Ectodermal cell (in vitro differentiated cells): ENCODE measurements at regions not wholly inside any gene's neighbourhood (a gene's known extent, or its start where the extent isn't known, plus 50 kb on each side); places are given as distances from the start of the nearest gene placed in this dataset.

ENCODE experiments used
- H3K27ac ChIP-seq: 2 replicates; pipeline ENCODE4 v1.7.0; 2013; ENCODE audit warnings: mild to moderate bottlenecking, low read depth, low read length; ENCODE audit not compliant: insufficient read depth, poor library complexity, severe bottlenecking
- H3K27me3 ChIP-seq: 2 replicates; pipeline ENCODE4 v1.7.0; 2013; ENCODE audit warnings: mild to moderate bottlenecking, low read length; ENCODE audit not compliant: insufficient read depth, control insufficient read depth, poor library complexity, severe bottlenecking
- H3K36me3 ChIP-seq: one replicate; pipeline ENCODE4 v1.7.0; 2013; ENCODE audit warnings: low read length; ENCODE audit not compliant: control insufficient read depth, insufficient read depth
- H3K4me1 ChIP-seq: one replicate; pipeline ENCODE4 v1.7.0; 2013; ENCODE audit warnings: low read length; ENCODE audit not compliant: control insufficient read depth, insufficient read depth
- H3K4me3 ChIP-seq: 2 replicates; pipeline ENCODE4 v1.7.0; 2013; ENCODE audit warnings: low read depth, low read length, control low read depth; ENCODE audit not compliant: insufficient read depth
- H3K9me3 ChIP-seq: 2 replicates; pipeline ENCODE4 v1.7.0; 2013; ENCODE audit warnings: mild to moderate bottlenecking, low read length, moderate library complexity; ENCODE audit not compliant: control insufficient read depth
- WGBS, 2 experiments: methylation state at CpG; one replicate each; pipeline ENCODE4 v1.1.7; 2013; ENCODE audit warnings: missing lambda C conversion rate in 2 of 2; 5-methylcytosine and 5-hydroxymethylcytosine counted together

DNA sequence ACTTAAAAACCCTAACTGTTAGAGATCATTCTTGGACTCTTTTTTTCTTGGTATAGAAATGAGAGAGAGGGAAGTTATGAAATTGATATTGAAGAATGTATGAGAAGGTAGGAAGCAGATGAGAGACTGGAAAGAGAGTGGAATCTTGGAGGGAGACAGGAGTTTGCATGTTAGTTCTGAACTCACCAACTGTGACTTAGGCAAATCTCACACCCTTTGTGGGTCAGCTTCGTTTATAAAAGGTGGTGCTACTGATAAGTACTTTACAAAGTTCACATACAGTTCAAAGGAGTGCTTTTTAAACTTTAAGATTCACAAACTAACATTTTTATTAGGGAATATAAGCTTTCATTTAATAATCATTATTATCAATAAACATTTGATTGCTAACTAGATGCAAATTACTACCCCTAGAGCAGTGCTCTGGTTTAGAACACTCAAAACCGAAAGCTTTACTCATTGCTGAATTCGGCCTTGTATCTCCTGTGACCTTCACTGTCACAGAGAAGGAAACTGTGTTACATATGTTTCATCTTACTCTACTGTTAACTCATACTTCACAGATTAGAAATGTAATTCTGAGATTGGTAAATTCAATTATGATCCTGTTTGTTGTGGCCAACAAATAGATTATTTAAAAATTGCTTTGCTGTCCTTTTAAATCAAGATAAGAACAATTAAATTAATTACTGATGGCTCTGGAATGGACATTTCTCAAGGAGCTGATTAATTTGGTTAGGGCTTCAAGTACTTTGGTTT lies 143.2 kb downstream of the RMI1 start:
- 86 to 97% methylated on average over 3 of the region's 3 CpGs for WGBS, 2 experiments
- no peaks in the 10 kb centered on the region for H3K36me3 ChIP-seq

DNA sequence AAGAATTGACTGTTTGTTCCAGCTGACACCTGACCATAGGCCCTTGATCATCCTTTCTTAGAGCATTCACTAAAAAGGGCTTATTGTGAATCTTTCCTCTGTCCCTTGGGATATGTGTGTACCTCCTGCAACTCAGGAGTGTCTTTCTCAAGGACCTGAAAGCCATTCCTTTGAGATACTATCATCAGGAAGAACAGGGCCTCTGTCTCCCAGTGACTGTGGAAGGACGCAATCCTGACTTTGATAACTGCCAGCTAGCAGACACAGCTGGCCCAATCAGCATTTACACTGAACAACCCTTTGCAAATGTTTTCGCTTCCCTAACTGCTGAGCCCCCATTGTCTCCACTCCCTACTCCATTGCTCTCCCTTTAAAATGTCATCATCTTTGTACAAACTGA lies 144.4 kb downstream of the RMI1 start:
- Histone ChIP-seq H3K4me3 (no peak overlapping the region), H3K27ac (no peak overlapping the region), H3K36me3 (no peaks in the 10 kb centered on the region), H3K9me3 (no peaks in the 10 kb centered on the region), H3K27me3 (no peaks in the 10 kb centered on the region), H3K4me1 (no peaks in the 10 kb centered on the region)
- 84 to 87% methylated on average over 2 of the region's 2 CpGs for WGBS, 2 experiments

More for the DNA sequence above, 143.2 kb downstream of the RMI1 start:
- Histone ChIP-seq H3K4me3 (no peak overlapping the region), H3K9me3 (no peaks in the 10 kb centered on the region), H3K27me3 (no peaks in the 10 kb centered on the region), H3K4me1 (no peaks in the 10 kb centered on the region), H3K27ac (no peak overlapping the region)

GRCh38 chr9:84129529-84129928 lies 148.9 kb downstream of the RMI1 start:
- no peaks in the 10 kb centered on the region for H3K27me3 ChIP-seq
- WGBS, 2 experiments = 75% methylated on average over 5 of the region's 5 CpGs

DNA sequence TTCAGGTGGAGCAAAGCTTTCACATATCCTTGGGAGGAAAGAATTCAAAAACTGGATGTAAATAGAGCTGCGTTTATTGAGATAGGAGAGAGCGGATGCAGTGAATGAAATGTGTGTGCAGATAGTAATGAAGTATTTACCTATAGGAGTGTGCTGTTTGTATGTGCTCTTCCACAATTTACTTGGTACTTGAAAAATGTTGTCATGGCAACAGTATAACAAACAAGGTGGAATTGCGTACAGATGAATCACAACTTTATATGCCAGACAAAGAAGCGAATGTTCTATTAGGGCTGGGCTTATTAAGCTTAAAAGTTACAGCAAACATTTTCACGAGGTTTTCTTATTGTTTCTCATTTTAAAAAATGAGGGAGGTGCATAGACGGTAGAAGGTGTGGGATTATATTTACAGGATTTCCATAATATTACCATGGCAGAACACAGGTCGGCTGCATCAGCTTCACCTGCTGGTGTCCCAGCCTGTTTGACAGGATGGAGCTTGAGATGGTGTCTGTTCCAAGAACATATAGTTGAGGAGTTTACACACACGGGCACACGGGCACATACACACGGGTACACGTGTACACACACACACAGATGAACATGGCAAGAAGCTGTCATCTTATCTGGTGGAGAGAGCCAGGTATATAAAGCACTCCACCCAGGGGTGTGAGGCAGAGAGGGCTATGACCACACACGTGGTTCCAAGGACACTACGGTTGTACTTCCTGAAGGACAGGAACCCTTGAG lies 155.7 kb downstream of the RMI1 start:
- Histone ChIP-seq H3K36me3 (no peaks in the 10 kb centered on the region), H3K4me3 (no peak overlapping the region), H3K4me1 (no peaks in the 10 kb centered on the region), H3K9me3 (no peaks in the 10 kb centered on the region), H3K27me3 (peaks cover 25% of the 10 kb centered on the region), H3K27ac (no peak overlapping the region)
- WGBS, 2 experiments = 87 to 90% methylated on average over 13 of the region's 13 CpGs

More at GRCh38 chr9:84129529-84129928, 148.9 kb downstream of the RMI1 start:
- Histone ChIP-seq H3K9me3 (no peaks in the 10 kb centered on the region), H3K36me3 (no peaks in the 10 kb centered on the region), H3K27ac (no peak overlapping the region), H3K4me1 (no peaks in the 10 kb centered on the region), H3K4me3 (no peak overlapping the region)

DNA sequence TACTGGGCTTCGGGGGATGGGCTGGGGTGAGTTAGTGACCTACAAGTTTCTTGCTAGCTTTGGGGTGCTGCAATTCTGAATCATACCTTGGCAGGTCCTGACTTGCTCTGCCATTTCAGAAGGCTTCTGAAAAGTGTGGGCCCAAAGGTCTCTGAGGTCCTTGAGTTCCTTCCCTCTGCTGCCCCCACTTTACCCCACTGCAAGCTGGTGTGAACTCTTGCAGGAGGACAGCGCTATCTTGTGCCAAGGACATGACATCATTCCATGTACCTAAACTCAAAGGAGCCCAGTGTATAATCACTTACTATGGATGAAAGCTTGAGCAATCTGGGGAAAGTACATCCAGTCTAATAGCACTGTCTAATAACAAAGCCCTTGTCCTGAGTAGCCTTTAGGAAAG lies 157.4 kb downstream of the RMI1 start:
- 93 to 94% methylated on average over 2 of the region's 2 CpGs for WGBS, 2 experiments
- no peaks in the 10 kb centered on the region for H3K9me3 ChIP-seq
- H3K36me3 ChIP-seq = no peaks in the 10 kb centered on the region
- H3K27me3 ChIP-seq = peaks cover 36% of the 10 kb centered on the region
- H3K27ac ChIP-seq = no peak overlapping the region
- no peak overlapping the region for H3K4me3 ChIP-seq
- no peaks in the 10 kb centered on the region for H3K4me1 ChIP-seq

DNA sequence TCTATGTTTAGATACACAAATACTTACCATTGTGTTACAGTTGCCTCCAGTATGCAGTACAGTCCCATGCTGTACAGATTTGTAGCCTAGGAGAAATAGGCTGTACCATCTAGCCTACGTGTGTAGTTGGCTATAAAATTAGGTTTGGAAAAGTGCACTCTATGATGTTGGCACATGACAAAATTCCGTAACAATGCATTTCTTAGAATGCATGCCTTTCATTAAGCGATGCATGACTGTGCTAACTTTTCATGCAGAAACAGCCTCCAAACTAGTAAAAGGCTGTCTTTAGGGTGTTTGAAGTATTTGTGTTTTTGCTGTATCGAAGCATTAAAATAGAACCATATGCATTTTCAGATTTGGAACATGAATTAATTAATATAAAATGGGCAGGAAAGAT lies 157.9 kb downstream of the RMI1 start:
- Histone ChIP-seq H3K27ac (no peak overlapping the region), H3K27me3 (peaks cover 36% of the 10 kb centered on the region), H3K9me3 (no peaks in the 10 kb centered on the region), H3K4me3 (no peak overlapping the region), H3K36me3 (no peaks in the 10 kb centered on the region), H3K4me1 (no peaks in the 10 kb centered on the region)
- WGBS, 2 experiments = 92 to 99% methylated on average over 4 of the region's 4 CpGs

GRCh38 chr9:84139296-84140070 lies 158.9 kb downstream of the RMI1 start:
- Histone ChIP-seq H3K27ac (no peak overlapping the region), H3K4me3 (no peak overlapping the region), H3K36me3 (no peaks in the 10 kb centered on the region), H3K27me3 (peaks cover 36% of the 10 kb centered on the region), H3K9me3 (no peaks in the 10 kb centered on the region), H3K4me1 (no peaks in the 10 kb centered on the region)
- WGBS, 2 experiments = 83% methylated on average over 10 to 11 of the region's 11 CpGs

- Histone ChIP-seq H3K36me3 (no peaks in the 10 kb centered on the region), H3K4me1 (no peaks in the 10 kb centered on the region), H3K9me3 (no peaks in the 10 kb centered on the region), H3K27me3 (peaks cover 36% of the 10 kb centered on the region), H3K27ac (no peak overlapping the region), H3K4me3 (peak overlapping the region; percentile 27)
- WGBS, 2 experiments = 2 to 3% methylated on average over 41 of the region's 41 CpGs
These were observed 160.0 kb downstream of the RMI1 start for GRCh38 chr9:84140535-84141101.

DNA sequence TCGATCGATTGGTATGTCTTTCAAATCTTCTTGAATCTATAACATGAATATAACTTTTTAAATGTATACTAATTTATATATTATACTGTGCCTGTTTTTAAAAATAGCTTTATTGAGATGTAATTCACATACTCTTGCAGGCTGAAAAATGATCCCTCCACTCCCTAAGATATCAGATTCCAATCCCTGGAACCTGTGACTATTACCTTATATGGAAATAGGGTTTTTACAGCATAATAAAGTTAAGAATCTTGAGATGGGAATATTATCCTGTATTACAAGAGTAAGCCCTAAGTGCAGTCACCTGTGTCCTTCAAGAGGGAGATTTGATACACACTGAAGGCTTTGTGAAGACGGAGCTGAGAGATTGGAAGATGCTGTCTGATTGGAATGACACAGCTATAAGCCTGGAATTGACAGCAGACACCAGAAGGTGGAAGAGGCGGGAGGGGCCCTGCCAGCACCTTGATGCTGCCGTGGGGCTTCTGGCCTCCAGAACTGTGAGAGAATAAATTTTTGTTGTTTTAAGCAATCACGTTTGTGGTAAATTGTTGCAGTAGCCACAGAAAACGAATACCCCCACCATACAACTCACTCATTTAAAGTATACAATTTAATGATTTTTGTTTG lies 161.3 kb downstream of the RMI1 start:
- H3K36me3 ChIP-seq = no peaks in the 10 kb centered on the region
- peaks cover 36% of the 10 kb centered on the region for H3K27me3 ChIP-seq
- H3K4me3 ChIP-seq = no peak overlapping the region
- no peaks in the 10 kb centered on the region for H3K9me3 ChIP-seq
- WGBS, 2 experiments = 66 to 70% methylated on average over 5 of the region's 7 CpGs
- H3K27ac ChIP-seq = no peak overlapping the region
- H3K4me1 ChIP-seq = no peaks in the 10 kb centered on the region
